LHCN-M2 (cell line): ENCODE measurements at regions not wholly inside any gene's neighbourhood (a gene's known extent, or its start where the extent isn't known, plus 50 kb on each side); places are given as distances from the start of the nearest gene placed in this dataset.
"Not testable (repeated sequence)": the region's sequence is repeated elsewhere in the genome, so short reads cannot be mapped to it uniquely, and the experiment has no call there.

Experiments
- DNase-seq: peaks from one replicate; pipeline ENCODE4 v3.0.0-alpha.2; 2012; ENCODE audit warnings: low read depth

DNA sequence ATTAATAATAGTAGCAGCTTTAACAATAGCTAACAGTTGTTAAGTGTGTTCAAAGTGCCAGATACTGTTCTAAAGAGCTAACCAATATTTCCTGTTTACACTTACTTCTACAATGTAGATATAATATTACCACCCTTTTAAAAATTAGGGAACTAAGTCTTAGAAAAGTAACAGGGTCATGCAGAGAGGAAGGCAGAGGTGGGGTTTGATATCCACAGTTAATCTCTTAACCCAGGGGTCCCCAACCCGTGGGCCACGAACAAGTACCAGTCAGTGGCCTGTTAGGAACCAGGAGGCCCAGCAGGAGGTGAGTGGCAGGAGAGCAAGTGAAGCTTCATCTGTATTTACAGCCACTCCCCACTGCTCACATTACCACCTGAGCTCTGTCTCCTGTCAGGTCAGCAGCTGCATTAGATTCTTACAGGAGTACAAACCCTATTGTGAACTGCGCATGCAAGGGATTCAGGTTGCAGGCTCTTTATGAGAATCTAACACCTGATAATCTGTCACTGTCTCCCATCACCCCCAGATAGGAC, 89.1 kb downstream of the ACTL7B start:
- DNase-seq, result no peak

- DNase-seq, result no peak
Observed at GRCh38 chr9:108765265-108765664, 90.5 kb downstream of the ACTL7B start.

GRCh38 chr9:108762348-108763055, 93.3 kb downstream of the ACTL7B start:
- no peak for DNase-seq

- peak; percentile 48 for DNase-seq
Observed at GRCh38 chr9:108761655-108762347, 94.0 kb downstream of the ACTL7B start.

- DNase-seq, result no peak
Observed at GRCh38 chr9:108760841-108761240, 94.9 kb downstream of the ACTL7B start.

DNA sequence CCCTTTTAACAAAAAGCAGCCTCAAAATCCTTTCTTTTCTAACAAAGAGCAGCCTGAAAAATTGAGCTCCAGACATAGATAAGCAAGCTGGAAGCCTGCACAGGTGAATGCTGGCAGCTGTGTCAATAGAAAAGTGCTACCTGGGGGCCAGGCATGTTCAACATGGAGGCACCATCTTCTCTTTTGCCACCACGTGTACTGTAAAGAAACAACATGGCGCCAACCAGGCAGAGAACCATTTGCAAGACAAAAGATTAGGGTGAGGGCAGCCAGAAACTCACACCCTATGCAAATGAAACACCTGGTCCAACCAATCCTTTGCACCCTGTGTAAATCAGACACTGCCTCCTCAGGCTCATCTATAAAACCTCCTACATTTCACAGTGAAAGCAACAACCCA, 96.0 kb downstream of the ACTL7B start:
- DNase-seq, result no peak

GRCh38 chr9:108759399-108759798, 96.4 kb downstream of the ACTL7B start:
- no peak for DNase-seq

DNA sequence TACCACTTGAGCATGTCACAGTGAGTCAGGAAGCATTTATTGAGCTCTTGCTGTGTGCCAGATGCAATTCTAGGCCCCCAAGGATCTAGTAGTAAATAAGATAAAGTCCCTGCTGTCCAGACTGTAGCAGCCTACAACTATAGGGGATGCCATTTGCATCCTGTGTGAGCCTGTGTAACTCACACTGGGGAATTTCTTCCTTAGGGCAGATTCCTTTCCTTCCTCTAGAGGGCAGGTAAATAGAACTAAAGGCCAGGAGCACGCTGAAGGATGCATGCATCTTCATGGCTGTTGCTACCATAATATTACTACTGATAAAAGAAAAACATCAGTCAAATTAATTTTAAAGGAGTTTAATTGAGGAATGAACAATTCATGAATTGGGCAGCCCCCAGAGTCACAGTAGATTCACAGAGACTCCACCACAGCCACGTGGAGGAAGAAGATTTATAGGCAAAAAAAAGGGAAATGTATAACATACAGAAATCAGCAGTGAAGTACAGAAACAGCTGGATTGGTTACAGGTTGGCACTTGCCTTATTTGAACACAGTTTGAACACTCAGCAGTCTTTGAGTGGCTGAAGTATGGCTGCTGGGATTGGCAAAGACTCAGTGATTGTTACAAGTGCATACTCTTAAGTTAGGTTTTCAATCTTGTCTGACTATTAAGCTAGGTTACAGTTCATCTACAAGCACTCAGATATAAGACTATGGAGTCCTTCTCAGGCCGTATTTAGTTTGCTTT, 98.9 kb downstream of the ACTL7B start:
- peak; percentile 11 for DNase-seq

DNA sequence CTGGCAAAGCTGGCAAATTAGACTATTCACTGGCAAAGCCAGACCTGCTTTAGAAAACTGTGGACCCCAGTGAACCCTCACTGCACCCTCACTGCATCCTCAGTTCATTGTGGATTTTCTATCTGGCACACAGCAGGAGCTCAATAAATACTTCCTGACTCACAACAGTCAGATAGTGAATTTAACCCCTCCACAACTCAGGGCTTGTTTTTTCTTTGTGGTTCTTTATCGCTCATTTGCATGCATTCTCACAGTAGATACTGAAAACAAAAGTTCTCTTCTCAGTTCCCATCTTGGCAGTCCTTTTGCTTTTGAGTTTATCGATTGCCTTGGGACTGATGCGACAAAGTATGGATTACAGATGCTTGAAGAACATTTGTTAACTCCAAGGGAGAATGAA, 99.8 kb downstream of the ACTL7B start:
- DNase-seq, result no peak

DNA sequence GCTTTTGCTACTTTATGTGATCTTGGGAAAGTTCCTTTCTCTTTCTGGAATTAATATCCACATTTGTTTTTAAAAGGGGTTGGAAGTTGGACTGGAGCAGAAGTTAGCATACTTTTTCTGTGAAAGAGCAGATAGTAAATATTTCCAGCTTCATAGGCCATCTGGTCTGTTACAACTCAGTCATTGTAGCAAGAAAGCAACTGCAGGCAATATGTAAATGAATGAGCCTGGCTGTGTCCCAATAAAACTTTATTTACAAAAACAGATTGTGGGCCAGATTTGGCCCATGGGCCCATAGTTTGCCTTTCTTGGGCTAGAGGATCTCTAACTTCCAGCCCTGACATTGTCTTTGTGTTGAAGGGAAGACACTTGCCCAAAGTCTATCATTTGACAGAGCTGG, 104.4 kb downstream of the ACTL7B start:
- DNase-seq, result no peak

- no peak for DNase-seq
Observed at GRCh38 chr9:108750661-108751215, 105.0 kb downstream of the ACTL7B start.

- no peak for DNase-seq
Observed at GRCh38 chr9:108748776-108749175, 107.0 kb downstream of the ACTL7B start.

DNA sequence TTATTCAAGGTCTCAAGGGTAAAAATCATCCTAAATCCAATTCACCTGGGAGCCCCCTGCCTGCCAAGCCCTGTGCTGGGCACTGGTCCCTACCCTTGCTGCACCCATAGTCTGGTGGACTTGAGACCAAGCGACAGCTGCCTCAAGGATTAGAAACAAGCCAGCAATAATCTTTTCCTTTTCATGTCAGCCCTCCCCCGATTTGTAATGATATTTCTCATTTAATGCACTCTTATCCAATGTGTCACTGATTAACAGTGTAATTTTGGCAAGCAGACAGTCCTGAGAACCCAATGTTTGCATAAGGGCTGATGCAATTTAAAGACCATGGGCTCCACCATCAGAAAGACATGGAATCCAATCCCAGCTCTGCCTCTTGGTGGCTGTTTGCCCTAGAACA, 108.9 kb downstream of the ACTL7B start:
- peak; percentile 15 for DNase-seq

GRCh38 chr9:108746001-108746400, 109.8 kb downstream of the ACTL7B start:
- DNase-seq, result no peak

- DNase-seq, result no peak
Observed at GRCh38 chr9:108744641-108745040, 111.1 kb downstream of the ACTL7B start.

GRCh38 chr9:108743901-108744371, 111.8 kb downstream of the ACTL7B start:
- peak; percentile 48 for DNase-seq

GRCh38 chr9:108743416-108743815, 112.4 kb downstream of the ACTL7B start:
- DNase-seq, result no peak

DNA sequence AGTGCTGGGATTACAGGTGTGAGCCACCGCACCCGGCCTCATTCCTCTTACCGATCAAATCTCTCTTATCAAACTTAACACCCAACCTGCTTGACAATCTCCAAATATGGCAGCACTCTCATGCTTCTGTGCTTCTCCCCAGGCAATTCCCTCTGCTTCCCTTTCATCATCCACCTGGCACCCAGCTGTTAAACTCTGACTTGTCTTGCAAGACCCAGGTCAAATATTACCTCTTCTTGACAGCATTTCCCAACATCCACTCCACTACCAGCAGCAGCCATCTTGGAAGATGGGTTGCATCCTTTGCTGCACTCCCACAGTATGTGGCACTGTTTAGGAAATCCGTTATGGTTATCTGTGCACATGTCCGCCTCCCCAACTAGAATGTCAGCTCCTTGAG, 113.6 kb downstream of the ACTL7B start:
- no peak for DNase-seq

DNA sequence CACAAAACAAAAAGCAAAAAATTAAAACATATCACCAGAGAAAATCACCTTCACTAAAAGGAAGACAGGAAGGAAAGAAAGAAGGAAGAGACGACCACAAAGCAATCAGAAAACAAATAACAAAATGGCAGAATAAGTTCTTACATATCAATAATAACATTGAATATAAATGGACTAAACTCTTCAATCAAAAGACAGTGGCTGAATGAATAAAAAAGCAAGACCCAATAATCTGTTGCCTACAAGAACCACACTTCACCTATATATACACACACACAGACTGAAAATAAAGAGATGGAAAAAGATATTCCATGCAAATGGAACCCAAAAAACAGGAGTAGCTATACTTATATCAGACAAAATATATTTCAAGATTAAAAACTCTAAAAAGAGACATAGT, 124.5 kb downstream of the ACTL7B start:
- DNase-seq, result not testable (repeated sequence)

- DNase-seq, result peak; percentile 47
Observed at GRCh38 chr9:108727580-108728111, 128.1 kb downstream of the ACTL7B start.

DNA sequence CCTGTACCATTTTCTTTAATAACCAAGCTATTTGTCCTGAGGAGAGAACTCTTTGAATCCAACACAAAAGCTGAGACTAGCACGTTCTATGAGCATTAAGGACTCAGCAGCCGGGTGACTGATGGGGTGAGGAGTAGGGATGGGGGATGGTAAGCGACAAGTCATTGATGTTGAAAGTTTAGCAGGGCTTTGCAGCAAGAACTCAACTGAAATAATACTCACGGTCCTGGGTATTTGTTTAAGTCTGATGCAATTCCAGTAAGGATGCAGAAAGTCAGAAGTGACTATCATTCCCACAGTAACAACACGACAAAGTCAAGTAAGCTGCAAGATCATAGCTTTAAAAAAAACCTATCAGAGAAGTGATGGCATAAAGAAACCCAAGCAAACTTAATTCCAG, 131.1 kb downstream of the ACTL7B start:
- no peak for DNase-seq

DNA sequence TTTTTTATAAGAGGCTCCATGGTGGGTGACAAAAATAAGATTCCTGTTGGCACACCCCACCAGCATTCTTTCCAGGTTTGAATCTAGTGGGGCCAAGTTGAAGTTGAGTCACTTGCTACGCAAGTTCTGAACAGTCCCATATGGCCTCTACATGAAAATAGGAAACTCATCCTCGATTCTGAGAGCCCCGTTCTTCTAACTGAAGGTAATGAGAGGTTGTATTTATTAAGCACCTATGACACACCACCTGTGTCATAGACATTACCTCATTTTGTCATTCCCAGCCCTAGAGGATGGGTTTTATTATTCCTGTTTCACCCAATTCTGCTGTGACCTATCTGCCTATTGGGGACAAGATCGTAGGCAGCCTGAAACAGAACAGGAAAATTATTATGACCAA, 131.7 kb downstream of the ACTL7B start:
- DNase-seq, result no peak
